Activated CD4-positive, alpha-beta T cell treated with anti-CD3 and anti-CD28 coated beads, Interleukin-2, amount 10 ng/mL, durations not matched to agents 24 days and 14 days (primary cell): ENCODE measurements at regions not wholly inside any gene's neighbourhood (a gene's known extent, or its start where the extent isn't known, plus 50 kb on each side); places are given as distances from the start of the nearest gene placed in this dataset.

Source experiments
- DNase-seq: peaks from one replicate; pipeline ENCODE4 v3.0.0; 2022
- H3K27ac Mint-ChIP-seq: one replicate; pipeline ENCODE4 v1.8.0; 2022; ENCODE audit warnings: mild to moderate bottlenecking, mixed read lengths
- H3K27me3 Mint-ChIP-seq: one replicate; pipeline ENCODE4 v1.8.0; 2022; ENCODE audit warnings: mixed read lengths
- H3K36me3 Mint-ChIP-seq: one replicate; pipeline ENCODE4 v1.8.0; 2022; ENCODE audit warnings: low read depth, mild to moderate bottlenecking, mixed read lengths
- H3K4me1 Mint-ChIP-seq: one replicate; pipeline ENCODE4 v1.8.0; 2021; ENCODE audit warnings: mixed read lengths
- H3K4me3 Mint-ChIP-seq: one replicate; pipeline ENCODE4 v1.8.0; 2022; ENCODE audit warnings: mild to moderate bottlenecking, moderate library complexity, mixed read lengths
- H3K9me3 Mint-ChIP-seq: one replicate; pipeline ENCODE4 v1.8.0; 2021; ENCODE audit warnings: mixed read lengths
- intact Hi-C: fragments of 100-400 bp; cut with micrococcal nuclease; formaldehyde crosslinking; loops from one replicate; pipeline ENCODE4 v1.15.1; 2023

DNA sequence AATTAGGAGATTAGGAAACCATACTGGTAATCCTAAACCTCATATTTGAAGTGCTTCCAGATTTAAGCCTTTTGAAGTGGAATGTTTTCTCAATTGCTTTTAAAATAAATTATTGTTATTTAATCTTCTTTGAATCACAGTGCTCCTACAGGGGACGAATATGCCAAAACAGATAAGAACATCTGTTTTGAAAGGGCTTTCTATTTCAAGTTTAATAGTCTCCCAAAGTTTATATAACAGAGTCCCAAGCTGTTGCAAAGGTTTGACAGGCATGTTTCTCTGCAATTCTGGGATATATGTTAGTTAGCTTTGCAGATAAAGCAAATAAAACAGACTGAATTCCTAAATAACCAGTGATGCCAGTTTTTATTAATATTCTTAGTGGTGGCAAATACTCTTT is 803.7 kb downstream of the TLE4 start:
- Mint-ChIP-seq H3K4me3 (no peak overlapping the region), H3K4me1 (no peaks in the 10 kb centered on the region), H3K27ac (no peak overlapping the region), H3K9me3 (no peaks in the 10 kb centered on the region), H3K36me3 (no peaks in the 10 kb centered on the region), H3K27me3 (no peaks in the 10 kb centered on the region)
- intact Hi-C loops: no loop called here
- DNase-seq: no peak

DNA sequence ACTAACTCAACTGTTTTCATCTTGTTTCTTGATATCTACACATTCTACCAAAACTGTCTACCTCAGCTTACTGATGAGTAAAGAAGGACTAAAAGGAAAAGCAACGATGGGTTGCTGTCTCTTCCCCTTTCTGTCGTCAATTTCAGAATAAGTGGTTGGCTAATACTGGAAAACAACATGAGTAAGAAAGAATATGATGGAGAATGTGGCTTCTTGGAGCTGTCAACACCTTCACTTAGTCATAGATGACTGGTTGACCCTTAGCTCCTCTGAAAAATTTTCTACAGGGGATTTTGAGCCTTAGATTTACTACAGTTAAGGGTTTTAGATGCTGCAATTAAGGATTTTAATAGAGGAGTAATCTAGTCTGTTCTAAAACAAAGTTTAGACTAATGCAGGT is 797.9 kb downstream of the TLE4 start:
- intact Hi-C loops: no loop called here
- DNase-seq: no peak
- H3K27me3 Mint-ChIP-seq: no peaks in the 10 kb centered on the region
- no peaks in the 10 kb centered on the region for H3K4me1 Mint-ChIP-seq
- no peaks in the 10 kb centered on the region for H3K9me3 Mint-ChIP-seq
- H3K36me3 Mint-ChIP-seq: no peaks in the 10 kb centered on the region
- no peak overlapping the region for H3K27ac Mint-ChIP-seq
- no peak overlapping the region for H3K4me3 Mint-ChIP-seq

DNA sequence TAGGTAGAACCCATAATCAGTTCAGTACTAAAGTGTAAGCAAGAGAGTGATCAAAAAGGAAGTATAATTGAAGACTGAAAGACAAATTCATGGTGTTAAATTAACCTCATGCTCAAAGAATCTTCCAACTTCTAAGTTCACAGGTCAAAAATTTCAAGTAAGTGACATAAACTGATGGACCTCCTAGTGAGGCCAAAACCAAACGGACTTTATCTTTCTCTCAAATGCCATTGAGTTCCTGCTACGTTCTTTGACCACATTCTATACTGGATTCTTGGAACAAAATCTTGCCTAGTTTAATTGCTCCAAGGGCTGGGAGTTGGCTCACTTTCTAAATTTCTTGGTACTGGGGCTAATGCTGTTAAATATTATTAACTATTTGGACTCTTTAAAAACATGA is 794.9 kb downstream of the TLE4 start:
- no peaks in the 10 kb centered on the region for H3K36me3 Mint-ChIP-seq
- intact Hi-C loops: no loop called here
- H3K4me1 Mint-ChIP-seq: no peaks in the 10 kb centered on the region
- peaks cover 6% of the 10 kb centered on the region for H3K9me3 Mint-ChIP-seq
- H3K27me3 Mint-ChIP-seq: no peaks in the 10 kb centered on the region
- no peak for DNase-seq
- H3K4me3 Mint-ChIP-seq: no peak overlapping the region
- H3K27ac Mint-ChIP-seq: no peak overlapping the region

DNA sequence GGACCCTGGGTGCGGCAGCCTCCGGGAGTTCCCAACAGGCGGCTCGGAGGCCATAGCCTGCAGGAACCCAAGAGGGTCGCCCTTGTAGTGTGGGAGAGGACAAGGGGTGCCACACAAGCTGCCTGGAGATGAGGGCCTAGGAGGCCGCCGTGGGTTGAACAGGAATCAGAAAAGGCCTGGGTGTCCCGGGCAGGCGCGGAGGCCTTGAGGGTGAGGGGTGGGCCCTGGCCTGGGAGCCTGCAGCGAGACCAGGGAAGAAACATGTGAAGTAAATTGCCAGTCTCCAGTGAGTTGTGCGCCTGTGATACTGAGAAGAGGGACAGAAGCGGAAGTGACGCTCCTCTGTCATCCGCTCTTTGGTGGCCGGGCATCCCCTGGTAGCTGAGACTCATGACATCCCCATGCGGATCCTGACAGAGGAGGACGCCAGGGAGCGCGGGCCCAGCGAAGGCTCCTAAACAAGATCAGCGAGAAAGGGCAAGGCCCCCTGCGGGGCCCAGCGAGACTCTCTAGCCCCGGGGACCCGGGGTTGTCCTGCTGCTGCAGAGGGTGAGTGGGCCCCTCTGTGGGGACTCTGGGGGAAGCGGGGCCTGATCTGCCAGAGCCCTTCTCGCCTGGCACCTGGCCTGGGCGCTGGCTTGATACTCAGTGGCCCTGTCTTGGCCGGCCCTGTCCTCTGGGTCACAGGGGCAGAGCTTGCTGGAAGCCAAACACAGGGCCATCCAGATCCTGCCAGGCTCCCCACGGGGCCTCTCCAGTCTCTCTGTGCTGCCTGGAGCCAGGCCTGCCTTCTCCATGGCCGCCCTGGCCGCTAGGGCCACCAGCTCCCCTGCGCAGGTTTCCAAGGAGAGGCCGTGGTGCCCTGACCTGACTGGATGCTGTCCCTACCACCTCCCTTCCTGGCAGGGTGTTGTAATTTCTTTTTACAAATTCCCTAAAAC is 788.4 kb downstream of the TLE4 start:
- Mint-ChIP-seq H3K27ac (no peak overlapping the region), H3K27me3 (no peaks in the 10 kb centered on the region), H3K4me1 (no peaks in the 10 kb centered on the region), H3K9me3 (peaks cover 6% of the 10 kb centered on the region), H3K36me3 (no peaks in the 10 kb centered on the region), H3K4me3 (no peak overlapping the region)
- DNase-seq: no peak
- intact Hi-C loops: no loop called here

DNA sequence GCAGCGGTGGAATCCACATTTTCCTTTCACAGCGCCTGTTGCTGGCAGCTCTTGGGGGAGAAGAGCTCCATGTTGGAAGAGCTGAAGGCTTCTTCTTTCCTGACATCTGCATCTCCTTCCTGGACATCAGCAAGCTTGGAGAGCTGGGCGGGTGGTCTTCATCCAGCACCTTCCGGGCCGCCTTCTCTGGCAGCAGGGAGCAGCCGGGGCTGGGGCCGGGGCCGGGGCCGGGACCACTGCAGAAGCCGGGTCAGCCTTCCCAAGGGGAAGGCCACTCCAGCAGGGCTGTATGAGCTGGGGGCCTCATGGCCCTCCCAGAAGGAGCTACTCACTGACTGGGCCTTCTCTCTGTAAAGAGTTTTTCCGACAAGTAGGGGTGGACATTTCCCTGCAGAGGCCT is 787.5 kb downstream of the TLE4 start:
- H3K27me3 Mint-ChIP-seq: no peaks in the 10 kb centered on the region
- peaks cover 6% of the 10 kb centered on the region for H3K9me3 Mint-ChIP-seq
- DNase-seq: no peak

DNA sequence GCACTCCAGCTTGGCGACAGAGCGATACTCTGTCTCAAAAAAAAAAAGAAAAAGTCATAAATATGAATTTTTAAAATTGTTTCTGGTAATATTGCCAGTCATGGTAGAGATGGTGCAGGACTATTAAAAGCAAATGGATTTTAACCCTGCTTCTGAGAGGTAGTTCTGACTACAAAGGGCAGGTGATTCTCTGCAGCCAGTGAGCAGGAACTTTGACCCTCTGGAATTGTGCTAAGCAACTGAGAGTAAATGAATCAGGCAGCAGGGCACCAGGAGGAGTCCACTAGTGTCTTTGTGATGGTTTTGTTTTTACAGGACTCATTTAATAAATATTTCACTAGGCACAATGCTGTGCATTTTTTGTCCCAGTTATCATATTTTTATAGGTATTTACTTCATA is 781.2 kb downstream of the TLE4 start:
- Mint-ChIP-seq H3K27me3 (no peaks in the 10 kb centered on the region), H3K36me3 (no peaks in the 10 kb centered on the region), H3K4me1 (no peaks in the 10 kb centered on the region), H3K4me3 (no peak overlapping the region), H3K27ac (no peak overlapping the region), H3K9me3 (no peaks in the 10 kb centered on the region)
- no peak for DNase-seq
- intact Hi-C loops: no loop called here

More for the DNA sequence above, 787.5 kb downstream of the TLE4 start:
- H3K4me3 Mint-ChIP-seq: no peak overlapping the region
- no peaks in the 10 kb centered on the region for H3K4me1 Mint-ChIP-seq
- H3K27ac Mint-ChIP-seq: no peak overlapping the region
- H3K36me3 Mint-ChIP-seq: no peaks in the 10 kb centered on the region
- intact Hi-C loops: no loop called here

DNA sequence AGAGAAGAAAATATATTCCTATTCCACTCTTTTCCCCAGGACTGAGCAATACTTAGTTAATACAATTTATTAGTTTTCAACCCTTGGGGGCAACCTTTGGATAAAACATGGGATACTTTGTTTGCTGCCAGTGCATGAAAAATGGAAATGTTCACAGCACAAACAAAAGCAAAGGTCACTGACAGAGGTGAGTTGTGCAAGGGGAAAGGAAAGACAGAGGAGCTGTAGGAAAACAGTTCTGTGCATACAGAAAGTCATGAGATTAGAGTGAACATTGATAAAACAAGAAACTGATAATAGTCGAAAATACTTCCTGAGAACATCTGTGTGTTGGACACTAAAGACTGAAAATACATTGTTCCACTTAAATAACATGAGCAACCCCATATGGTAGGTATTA is 779.8 kb downstream of the TLE4 start:
- H3K27ac Mint-ChIP-seq: no peak overlapping the region
- no peaks in the 10 kb centered on the region for H3K9me3 Mint-ChIP-seq
- intact Hi-C loops: no loop called here

DNA sequence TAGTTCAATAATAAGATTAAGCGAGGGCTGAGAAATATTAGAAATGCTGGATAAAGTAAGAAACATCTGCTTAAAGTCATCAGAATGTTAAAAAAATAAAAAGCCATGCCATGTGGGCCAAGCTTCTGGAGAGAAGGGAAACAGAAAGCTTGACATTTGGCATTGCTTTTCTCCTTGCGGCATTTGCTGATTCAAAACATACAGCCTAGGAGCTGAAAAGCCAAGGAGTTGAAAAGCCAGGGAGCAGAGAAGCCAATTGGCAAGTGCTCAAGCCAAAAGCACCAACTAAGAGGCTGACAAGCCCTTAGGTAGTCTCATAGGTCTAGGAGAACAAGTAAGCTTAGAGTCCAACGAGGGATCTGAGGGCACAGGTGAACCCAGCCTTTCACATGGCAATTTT is 754.3 kb downstream of the TLE4 start:
- no peaks in the 10 kb centered on the region for H3K4me1 Mint-ChIP-seq
- intact Hi-C loops: no loop called here
- H3K4me3 Mint-ChIP-seq: no peak overlapping the region
- H3K27me3 Mint-ChIP-seq: no peaks in the 10 kb centered on the region
- DNase-seq: no peak
- H3K9me3 Mint-ChIP-seq: peaks cover 3% of the 10 kb centered on the region
- no peak overlapping the region for H3K27ac Mint-ChIP-seq
- no peaks in the 10 kb centered on the region for H3K36me3 Mint-ChIP-seq

More for the DNA sequence above, 779.8 kb downstream of the TLE4 start:
- no peaks in the 10 kb centered on the region for H3K4me1 Mint-ChIP-seq
- DNase-seq: no peak
- no peaks in the 10 kb centered on the region for H3K27me3 Mint-ChIP-seq
- no peak overlapping the region for H3K4me3 Mint-ChIP-seq
- H3K36me3 Mint-ChIP-seq: no peaks in the 10 kb centered on the region

DNA sequence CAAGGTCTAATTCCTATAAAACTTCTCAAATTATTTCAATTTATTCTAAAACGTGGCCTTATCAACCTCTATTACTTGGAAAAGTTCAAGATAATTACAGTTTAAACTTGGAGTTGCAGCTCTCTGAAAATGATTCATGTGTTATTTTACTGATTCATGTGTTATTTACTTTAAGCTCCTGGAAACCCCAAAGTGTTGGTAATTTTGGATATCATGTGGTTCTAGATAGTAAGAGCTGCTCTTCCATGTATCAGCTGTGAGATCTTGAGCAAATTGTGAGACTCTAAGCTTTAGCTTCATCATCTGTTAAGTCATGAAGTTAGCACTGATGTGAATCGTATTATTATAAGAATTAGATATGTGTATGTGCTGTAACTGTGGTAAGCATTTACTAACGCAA is 749.2 kb downstream of the TLE4 start:
- H3K4me1 Mint-ChIP-seq: no peaks in the 10 kb centered on the region
- intact Hi-C loops: no loop called here
- no peak overlapping the region for H3K27ac Mint-ChIP-seq

DNA sequence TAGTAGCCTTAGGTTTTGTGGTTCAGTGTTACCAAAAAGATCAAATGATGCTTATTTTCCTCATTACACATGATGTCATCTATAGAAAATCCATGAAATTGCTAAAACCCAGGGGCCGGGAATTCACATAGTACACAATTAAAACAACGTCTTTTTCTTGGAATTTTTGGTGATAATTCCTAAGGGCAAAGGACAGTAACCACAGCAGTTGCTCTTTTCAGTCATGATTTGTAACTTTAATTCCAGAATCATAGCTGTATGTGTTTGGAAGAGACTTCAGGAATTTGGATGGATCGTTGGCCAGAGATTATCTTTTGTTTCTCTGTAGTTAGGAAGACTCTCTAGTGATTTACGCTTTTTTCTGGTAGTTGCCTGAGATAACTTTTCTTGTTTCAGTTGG is 748.7 kb downstream of the TLE4 start:
- Mint-ChIP-seq H3K4me1 (no peaks in the 10 kb centered on the region), H3K4me3 (no peak overlapping the region), H3K36me3 (no peaks in the 10 kb centered on the region), H3K27me3 (no peaks in the 10 kb centered on the region), H3K27ac (no peak overlapping the region), H3K9me3 (no peaks in the 10 kb centered on the region)
- intact Hi-C loops: no loop called here
- DNase-seq: no peak

More for the DNA sequence above, 749.2 kb downstream of the TLE4 start:
- no peak for DNase-seq
- H3K36me3 Mint-ChIP-seq: no peaks in the 10 kb centered on the region
- no peak overlapping the region for H3K4me3 Mint-ChIP-seq
- no peaks in the 10 kb centered on the region for H3K27me3 Mint-ChIP-seq
- H3K9me3 Mint-ChIP-seq: no peaks in the 10 kb centered on the region

DNA sequence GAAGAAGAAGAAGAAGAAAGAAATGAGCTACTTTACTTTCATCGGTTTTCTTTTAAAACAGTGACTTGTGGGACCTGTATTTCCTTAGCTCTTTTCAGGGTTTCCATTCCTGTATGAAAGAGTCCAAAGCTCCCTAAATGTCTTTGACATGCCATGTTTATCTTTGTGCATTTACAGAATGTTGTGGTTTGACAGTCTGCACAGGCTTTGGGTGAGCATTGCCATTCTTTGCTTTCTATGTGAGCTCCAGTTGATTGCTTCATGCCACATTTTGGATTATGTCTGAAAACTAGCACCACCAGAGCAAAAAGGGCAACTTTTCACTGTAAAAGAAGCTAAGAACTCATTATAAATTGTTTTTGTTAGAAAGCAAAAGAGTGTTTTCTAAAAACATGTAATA is 733.4 kb downstream of the TLE4 start:
- no peaks in the 10 kb centered on the region for H3K36me3 Mint-ChIP-seq

DNA sequence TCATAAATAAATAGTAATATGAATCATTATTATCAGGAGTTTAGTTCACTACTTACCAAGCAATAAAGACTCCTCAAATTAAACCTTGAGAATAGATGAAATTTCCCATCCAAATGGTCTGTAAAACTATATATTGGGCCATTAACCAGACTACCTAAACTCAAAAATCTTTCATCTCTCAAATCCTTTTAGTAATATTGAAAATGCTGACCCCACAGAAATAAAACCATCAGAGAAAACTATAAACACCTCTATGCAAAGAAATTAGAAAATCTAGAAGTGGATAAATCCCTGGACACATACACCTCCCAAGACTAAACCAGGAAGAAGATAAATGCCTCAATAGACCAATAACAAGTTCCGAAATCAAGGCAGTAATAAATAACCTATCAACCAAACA is 723.2 kb downstream of the TLE4 start:
- no peak overlapping the region for H3K4me3 Mint-ChIP-seq
- H3K4me1 Mint-ChIP-seq: no peaks in the 10 kb centered on the region
- no peak for DNase-seq
- no peaks in the 10 kb centered on the region for H3K27me3 Mint-ChIP-seq
- no peak overlapping the region for H3K27ac Mint-ChIP-seq
- no peaks in the 10 kb centered on the region for H3K9me3 Mint-ChIP-seq
- intact Hi-C loops: no loop called here
- H3K36me3 Mint-ChIP-seq: no peaks in the 10 kb centered on the region

More for the DNA sequence above, 733.4 kb downstream of the TLE4 start:
- Mint-ChIP-seq H3K27ac (no peak overlapping the region), H3K9me3 (no peaks in the 10 kb centered on the region), H3K27me3 (no peaks in the 10 kb centered on the region), H3K4me1 (no peaks in the 10 kb centered on the region), H3K4me3 (no peak overlapping the region)
- DNase-seq: no peak
- intact Hi-C loops: no loop called here

DNA sequence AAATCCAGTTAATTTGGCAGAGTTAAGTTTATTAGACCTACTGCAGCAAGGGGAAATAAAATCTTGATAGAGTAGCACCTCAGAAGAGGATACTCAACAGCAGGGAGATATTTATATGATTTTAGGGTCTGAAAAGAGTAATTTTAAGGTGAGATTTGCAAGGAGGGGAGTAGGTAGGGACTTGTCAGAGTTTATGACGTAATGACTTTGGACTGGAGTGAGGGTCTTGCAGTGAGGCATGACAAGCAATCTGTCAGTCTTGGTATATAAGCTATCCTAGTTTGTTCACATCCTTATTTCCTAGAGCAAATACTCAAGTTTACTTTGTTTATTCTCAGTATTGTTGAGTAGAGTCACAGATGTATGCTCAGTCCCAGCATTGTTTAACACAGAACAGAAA is 722.6 kb downstream of the TLE4 start:
- Mint-ChIP-seq H3K4me3 (no peak overlapping the region), H3K27me3 (no peaks in the 10 kb centered on the region), H3K27ac (no peak overlapping the region), H3K36me3 (no peaks in the 10 kb centered on the region), H3K4me1 (no peaks in the 10 kb centered on the region), H3K9me3 (no peaks in the 10 kb centered on the region)
- intact Hi-C loops: no loop called here
- no peak for DNase-seq

DNA sequence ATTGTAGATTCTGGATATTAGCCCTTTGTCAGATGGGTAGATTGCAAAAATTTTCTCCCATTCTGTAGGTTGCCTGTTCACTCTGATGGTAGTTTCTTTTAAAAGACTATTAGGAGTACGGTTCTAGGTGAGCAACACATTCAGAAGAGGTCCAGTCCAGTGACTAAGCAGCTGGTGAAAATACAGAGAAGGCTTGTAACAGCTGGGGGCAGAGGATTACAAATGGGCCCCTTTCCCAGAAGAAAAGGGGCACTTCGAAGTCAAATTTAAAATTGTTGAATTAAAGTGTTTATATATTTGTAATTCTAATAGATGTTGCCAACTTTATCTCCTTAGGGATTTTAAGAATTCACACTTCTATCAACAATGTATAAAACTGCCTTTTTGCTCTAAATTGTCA is 720.5 kb downstream of the TLE4 start:
- no peaks in the 10 kb centered on the region for H3K9me3 Mint-ChIP-seq
- no peak for DNase-seq
- H3K4me3 Mint-ChIP-seq: no peak overlapping the region
- H3K4me1 Mint-ChIP-seq: no peaks in the 10 kb centered on the region
- no peaks in the 10 kb centered on the region for H3K27me3 Mint-ChIP-seq
- intact Hi-C loops: no loop called here
- no peak overlapping the region for H3K27ac Mint-ChIP-seq
- no peaks in the 10 kb centered on the region for H3K36me3 Mint-ChIP-seq

DNA sequence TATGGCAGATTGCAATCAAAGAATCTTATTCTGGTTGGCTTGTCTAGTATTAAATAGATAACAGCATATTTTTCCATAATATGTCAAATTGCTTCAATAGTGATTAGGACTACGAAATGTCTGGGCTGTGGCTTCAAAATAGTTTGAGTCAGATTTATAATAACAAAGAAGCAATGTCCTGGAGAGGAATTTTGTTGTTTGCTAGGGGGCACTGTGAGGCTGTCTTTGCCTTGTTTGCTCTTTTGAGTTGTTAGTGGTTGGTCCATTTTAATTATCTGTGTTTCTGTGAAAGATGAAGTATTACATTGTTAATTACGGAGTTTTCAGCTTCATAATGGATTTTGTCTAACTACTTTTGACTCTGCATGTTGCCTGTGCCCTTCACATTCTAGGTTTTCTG is 713.6 kb downstream of the TLE4 start:
- Mint-ChIP-seq H3K4me3 (no peak overlapping the region), H3K36me3 (no peaks in the 10 kb centered on the region), H3K27ac (no peak overlapping the region), H3K27me3 (no peaks in the 10 kb centered on the region), H3K9me3 (no peaks in the 10 kb centered on the region), H3K4me1 (no peaks in the 10 kb centered on the region)
- DNase-seq: no peak
- intact Hi-C loops: no loop called here
